SK-MEL-5 (cell line): ENCODE measurements at regions not wholly inside any gene's neighbourhood (a gene's known extent, or its start where the extent isn't known, plus 50 kb on each side); places are given as distances from the start of the nearest gene placed in this dataset.
A peak's percentile ranks its signal among the peaks of the same experiment; 100 is the strongest.

Experiments
- DNase-seq: peaks from one replicate; pipeline ENCODE4 v3.0.0-alpha.2; 2016; ENCODE audit warnings: low read depth, low spot score
- in situ Hi-C: cut with HindIII; loops from 2 replicates; pipeline ENCODE4 v1.10.0; 2016; ENCODE audit warnings: low sequenced_read_pairs, high pct_unique_total_duplicates, low pct_unique_long_range_greater_than_20kb

DNA sequence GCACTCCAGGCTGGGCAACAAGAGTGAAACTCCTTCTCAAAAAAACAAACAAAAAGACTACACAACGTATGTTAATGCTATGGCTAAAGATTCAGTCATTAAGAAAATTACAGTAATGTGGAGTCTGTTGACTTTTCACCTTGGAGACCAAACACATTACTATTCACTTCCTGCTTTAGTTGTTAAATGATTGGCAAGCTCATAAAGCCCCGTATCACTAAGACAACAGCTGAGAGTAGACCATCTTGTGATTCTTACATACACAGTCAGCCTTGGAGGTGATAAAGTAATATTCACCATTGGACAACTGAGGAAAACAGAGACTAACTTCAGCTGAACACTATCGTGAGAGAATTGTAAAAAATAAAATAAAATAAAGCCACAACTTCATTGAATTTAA lies 86.5 kb downstream of the KCTD12 start:
- in situ Hi-C loops = no loop called here
- DNase-seq = no peak

DNA sequence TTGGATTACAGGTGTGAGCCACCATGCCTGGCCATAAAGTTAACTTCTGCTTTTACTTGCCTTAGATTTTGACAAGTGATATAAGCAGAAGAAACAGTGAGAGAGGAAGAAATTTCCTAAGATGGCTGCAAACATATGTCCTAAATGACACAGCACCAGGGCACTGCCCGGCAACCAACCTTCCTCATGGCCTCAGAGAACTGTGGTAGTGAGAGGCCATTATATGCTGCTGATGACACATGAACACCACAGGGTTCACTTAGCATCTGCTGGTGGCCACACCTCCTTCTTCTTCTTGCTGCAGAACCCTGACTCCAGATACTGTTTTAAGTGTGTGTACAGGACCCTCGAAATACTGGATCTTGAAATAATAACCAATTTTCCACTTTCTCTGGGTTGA lies 88.2 kb downstream of the KCTD12 start:
- no peak for DNase-seq
- in situ Hi-C loops = no loop called here

GRCh38 chr13:76797361-76797760 lies 88.8 kb downstream of the KCTD12 start:
- in situ Hi-C loops = no loop called here
- no peak for DNase-seq

- in situ Hi-C loops = no loop called here
- DNase-seq = no peak
Measured at GRCh38 chr13:76796851-76797250, 89.4 kb downstream of the KCTD12 start.

DNA sequence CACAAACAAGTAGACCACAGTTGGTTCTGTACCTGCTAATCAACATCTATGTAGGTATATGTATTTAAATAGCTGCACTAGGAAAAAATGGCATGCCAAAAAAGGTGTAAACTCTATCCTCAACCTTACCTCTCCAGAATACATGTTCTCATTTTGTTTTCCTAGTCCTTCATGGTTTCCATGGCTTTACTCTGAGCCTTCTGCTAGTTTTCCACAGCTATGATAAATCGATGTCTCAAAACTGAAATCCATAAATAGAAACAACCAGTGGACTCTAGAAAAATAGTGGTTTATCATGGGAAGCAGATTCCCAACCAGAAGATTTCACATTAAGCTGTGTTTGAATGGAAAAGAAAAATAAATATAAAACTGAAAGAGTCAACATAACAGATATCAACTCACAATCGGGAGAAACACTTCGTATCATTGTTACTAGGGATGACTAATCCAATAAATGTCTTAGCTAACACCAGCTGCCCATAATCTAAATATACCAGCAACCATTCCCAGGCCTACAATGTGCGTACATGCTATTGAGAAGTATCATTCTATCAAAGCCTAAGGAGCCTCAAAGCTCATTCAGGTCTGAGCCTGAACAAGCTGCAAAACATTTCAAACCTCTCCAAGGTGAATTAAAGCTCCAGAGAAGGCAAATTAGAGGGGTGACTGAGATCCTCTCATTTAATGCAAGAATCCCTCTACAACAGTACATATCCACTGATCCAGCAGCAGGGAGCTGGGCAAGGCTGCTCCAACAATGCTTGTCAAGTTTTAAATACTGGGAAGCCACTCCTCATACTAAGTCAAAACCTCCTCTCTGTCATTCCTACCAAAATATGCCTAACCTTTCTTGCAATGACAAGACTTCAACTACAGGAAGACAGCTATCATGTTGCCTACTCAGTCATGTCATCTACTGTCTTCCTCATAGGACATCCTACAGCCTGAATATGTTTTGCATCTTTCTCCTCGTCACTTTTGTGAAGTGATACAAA lies 90.2 kb downstream of the KCTD12 start:
- no peak for DNase-seq
- in situ Hi-C loops = no loop called here

DNA sequence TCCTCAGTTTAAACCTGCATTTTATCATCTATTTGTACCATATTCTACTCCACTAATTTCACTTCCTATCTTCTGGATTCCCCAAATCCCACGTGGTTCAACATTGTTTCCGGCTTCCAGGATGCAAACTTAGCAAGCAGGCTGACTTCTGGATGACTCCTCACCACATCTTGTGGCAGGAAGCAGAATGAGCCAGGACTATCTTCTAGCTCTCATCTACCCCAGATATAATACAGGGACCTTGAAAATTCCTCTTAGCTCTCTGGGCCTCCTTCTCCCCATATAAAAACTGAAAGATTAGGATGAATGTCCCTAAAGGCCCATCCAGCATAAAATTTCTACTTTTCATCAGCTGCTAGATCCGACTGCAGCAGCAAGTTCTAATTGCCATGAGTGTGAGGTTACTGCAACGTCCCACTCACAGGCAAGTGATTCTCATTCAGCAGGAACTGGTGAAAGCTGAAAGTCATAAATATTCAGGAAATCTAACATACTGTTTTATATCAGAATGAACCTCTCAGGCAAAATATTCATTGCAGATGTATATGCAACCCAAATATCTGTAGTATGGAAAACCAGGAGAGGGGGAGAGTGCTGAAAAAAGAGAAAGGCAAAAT lies 93.4 kb downstream of the KCTD12 start:
- DNase-seq = peak; percentile 28
- in situ Hi-C loops = no loop called here

- in situ Hi-C loops = no loop called here
- DNase-seq = no peak
Measured at GRCh38 chr13:76790980-76791819, 95.0 kb downstream of the KCTD12 start.

GRCh38 chr13:76790526-76790925 lies 95.7 kb downstream of the KCTD12 start:
- no peak for DNase-seq
- in situ Hi-C loops = no loop called here

- no peak for DNase-seq
- in situ Hi-C loops = no loop called here
Measured at GRCh38 chr13:76783798-76784197, 102.4 kb downstream of the KCTD12 start.

- no peak for DNase-seq
- in situ Hi-C loops = no loop called here
Measured at GRCh38 chr13:76778853-76779252, 107.4 kb downstream of the KCTD12 start.

GRCh38 chr13:76777096-76777495 lies 109.1 kb downstream of the KCTD12 start:
- in situ Hi-C loops = no loop called here
- no peak for DNase-seq

DNA sequence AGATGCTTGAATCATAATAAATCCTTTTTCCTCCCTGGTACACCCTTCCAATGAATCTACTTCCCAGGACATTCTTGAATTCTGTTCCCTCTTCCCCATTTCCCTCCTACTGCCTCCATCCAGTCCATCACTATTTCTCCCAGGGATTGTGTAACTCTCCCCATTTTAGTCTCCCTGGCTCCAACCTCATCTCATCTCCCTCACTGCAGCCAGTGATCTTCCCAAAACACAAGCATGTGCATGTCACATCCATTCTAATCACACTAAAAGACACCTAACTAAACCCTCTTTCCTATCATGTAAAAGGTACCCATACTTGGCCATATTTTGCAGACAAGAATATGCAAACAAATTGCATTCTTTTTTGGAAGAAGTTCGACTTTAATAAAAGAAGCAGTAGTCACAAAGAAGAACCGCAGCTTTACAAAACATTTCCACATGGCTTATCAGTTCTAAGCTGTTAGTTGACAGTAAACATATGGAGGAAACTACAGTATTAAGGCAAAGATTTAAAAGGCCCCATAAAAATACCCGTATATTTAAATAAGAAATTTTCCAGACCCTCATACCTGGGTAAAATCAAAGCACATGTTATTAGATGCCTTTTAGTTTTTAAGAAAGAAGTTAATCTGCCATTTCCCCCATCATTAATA lies 111.0 kb downstream of the KCTD12 start:
- in situ Hi-C loops = no loop called here
- no peak for DNase-seq

GRCh38 chr13:76773448-76774094 lies 112.6 kb downstream of the KCTD12 start:
- in situ Hi-C loops = no loop called here
- no peak for DNase-seq

- no peak for DNase-seq
- in situ Hi-C loops = no loop called here
Measured at GRCh38 chr13:76772241-76772640, 114.0 kb downstream of the KCTD12 start.

DNA sequence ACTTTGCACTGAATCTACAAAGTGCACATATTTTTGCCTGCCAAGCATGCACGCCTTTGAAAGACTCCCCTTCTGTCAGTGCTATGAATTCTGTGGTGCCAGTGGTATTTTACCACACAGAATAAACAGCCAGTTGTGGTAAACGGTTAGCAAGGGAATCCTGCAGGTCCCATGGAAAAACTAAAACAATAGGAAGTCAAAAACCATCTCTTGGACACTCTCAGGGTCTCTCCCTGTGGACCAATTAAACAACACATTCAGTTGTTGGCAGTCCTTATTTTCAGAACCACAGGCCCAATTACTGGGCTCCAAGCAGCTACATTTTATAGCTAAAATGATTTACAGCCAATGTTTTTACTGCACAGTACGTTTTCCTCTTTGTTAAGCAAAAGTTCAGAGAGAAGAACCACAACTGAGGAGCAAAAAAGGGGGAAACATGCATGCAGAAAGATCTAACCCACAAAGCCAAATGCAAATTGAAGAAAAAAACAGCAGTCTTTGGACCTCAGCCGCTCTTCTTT lies 116.9 kb downstream of the KCTD12 start:
- in situ Hi-C loops = no loop called here
- DNase-seq = no peak

DNA sequence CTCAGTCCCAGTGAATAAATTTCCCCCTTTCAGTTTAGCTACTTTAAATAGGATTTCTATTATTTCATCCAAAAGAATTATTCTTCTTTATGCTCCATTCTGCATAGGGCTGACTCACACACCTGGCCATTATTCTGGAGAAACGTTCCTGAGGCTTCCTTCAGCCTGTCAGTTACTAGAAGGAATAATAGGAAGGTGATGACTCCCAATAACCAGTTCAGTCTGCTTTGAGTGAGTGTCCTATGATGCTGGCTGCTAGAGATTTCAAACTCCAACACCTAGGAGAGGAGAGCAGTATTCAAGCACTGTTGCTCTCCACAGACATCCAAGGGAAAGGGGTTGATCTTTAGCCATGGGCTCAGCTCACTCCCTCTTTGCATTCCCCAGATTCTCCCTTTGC lies 117.8 kb downstream of the KCTD12 start:
- in situ Hi-C loops = no loop called here
- no peak for DNase-seq

DNA sequence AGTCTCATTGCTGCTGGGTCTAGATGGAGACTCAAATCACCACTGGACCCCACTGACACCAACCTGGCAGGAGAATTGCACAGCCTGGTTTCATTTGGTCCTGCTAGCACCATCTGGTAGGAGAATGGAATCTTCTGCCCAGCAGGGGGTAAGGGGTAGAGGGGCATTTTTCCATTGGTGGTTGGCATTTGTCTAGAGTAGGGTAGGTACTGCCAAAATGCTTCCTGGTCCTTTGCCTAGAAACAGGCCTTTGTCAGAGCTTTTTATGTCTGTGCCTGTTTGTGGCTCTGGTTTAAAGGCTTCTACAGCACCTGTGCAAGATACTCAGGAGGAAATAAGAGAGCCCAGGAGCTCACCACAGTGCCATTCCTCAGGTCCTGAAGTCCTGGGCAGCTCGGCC lies 121.3 kb downstream of the KCTD12 start:
- in situ Hi-C loops = no loop called here
- no peak for DNase-seq
